ENCODE measurements at regions not wholly inside any gene's neighbourhood (a gene's known extent, or its start where the extent isn't known, plus 50 kb on each side); places are given as distances from the start of the nearest gene placed in this dataset.
"Not testable (repeated sequence)": the region's sequence is repeated elsewhere in the genome, so short reads cannot be mapped to it uniquely, and the experiment has no call there.

GRCh38 chr3:135646873-135647272 is 318.7 kb upstream of the PPP2R3A start:
- DNase-seq, result no peak

- DNase-seq, result no peak
These were observed 316.2 kb upstream of the PPP2R3A start for GRCh38 chr3:135649361-135649760.

GRCh38 chr3:135650309-135650708 is 315.2 kb upstream of the PPP2R3A start:
- DNase-seq, result no peak

- DNase-seq, result no peak
These were observed 313.1 kb upstream of the PPP2R3A start for GRCh38 chr3:135652388-135652787.

GRCh38 chr3:135655328-135655727 is 310.2 kb upstream of the PPP2R3A start:
- no peak for DNase-seq

GRCh38 chr3:135658451-135658850 is 307.1 kb upstream of the PPP2R3A start:
- DNase-seq, result not testable (repeated sequence)

GRCh38 chr3:135667061-135667460 is 298.5 kb upstream of the PPP2R3A start:
- no peak for DNase-seq

GRCh38 chr3:135674508-135674907 is 291.0 kb upstream of the PPP2R3A start:
- DNase-seq, result no peak

- no peak for DNase-seq
These were observed 287.1 kb upstream of the PPP2R3A start for GRCh38 chr3:135678386-135678785.

- DNase-seq, result no peak
These were observed 277.5 kb upstream of the PPP2R3A start for GRCh38 chr3:135688003-135688402.

GRCh38 chr3:135690664-135691063 is 274.9 kb upstream of the PPP2R3A start:
- no peak for DNase-seq

GRCh38 chr3:135691240-135691639 is 274.3 kb upstream of the PPP2R3A start:
- no peak for DNase-seq

- no peak for DNase-seq
These were observed 271.4 kb upstream of the PPP2R3A start for GRCh38 chr3:135694142-135694541.

- DNase-seq, result no peak
These were observed 265.8 kb upstream of the PPP2R3A start for GRCh38 chr3:135699741-135700140.

- peak; percentile 86 for DNase-seq
These were observed 258.7 kb upstream of the PPP2R3A start for GRCh38 chr3:135706758-135707375.

- DNase-seq, result no peak
These were observed 246.1 kb upstream of the PPP2R3A start for GRCh38 chr3:135719449-135719848.

GRCh38 chr3:135728007-135728721 is 237.4 kb upstream of the PPP2R3A start:
- no peak for DNase-seq

- no peak for DNase-seq
These were observed 234.0 kb upstream of the PPP2R3A start for GRCh38 chr3:135731546-135731945.

GRCh38 chr3:135736740-135737139 is 228.8 kb upstream of the PPP2R3A start:
- no peak for DNase-seq

- no peak for DNase-seq
These were observed 225.7 kb upstream of the PPP2R3A start for GRCh38 chr3:135739779-135740178.

- no peak for DNase-seq
These were observed 225.3 kb upstream of the PPP2R3A start for GRCh38 chr3:135740211-135740610.

- no peak for DNase-seq
These were observed 224.8 kb upstream of the PPP2R3A start for GRCh38 chr3:135740751-135741150.

GRCh38 chr3:135751991-135752390 is 213.5 kb upstream of the PPP2R3A start:
- no peak for DNase-seq

GRCh38 chr3:135752851-135753250 is 212.7 kb upstream of the PPP2R3A start:
- DNase-seq, result no peak

GRCh38 chr3:135753506-135753905 is 212.0 kb upstream of the PPP2R3A start:
- no peak for DNase-seq

Data from NCI-H1694 treated with DMSO at 0.1 percent for 48 hours (cell line).